ENCODE measurements at regions not wholly inside any gene's neighbourhood (a gene's known extent, or its start where the extent isn't known, plus 50 kb on each side); places are given as distances from the start of the nearest gene placed in this dataset.

GRCh38 chr9:81474125-81474524 lies 215.2 kb downstream of the TLE1 start:
- Mint-ChIP-seq H3K4me1 (no peaks in the 10 kb centered on the region), H3K36me3 (no peaks in the 10 kb centered on the region), H3K27ac (no peak overlapping the region), H3K4me3 (no peak overlapping the region), H3K9me3 (no peaks in the 10 kb centered on the region), H3K27me3 (peaks cover 11% of the 10 kb centered on the region)
- DNase-seq (ENCODE audit: low spot score in 2 of 2) (no peak), ATAC-seq (ENCODE audit: low read depth) (no peak)

- ATAC-seq (ENCODE audit: low read depth): no peak
- no peak for DNase-seq (ENCODE audit: low spot score in 2 of 2)
- no peak overlapping the region for H3K4me3 Mint-ChIP-seq
- H3K27me3 Mint-ChIP-seq: peaks cover 12% of the 10 kb centered on the region
- no peaks in the 10 kb centered on the region for H3K4me1 Mint-ChIP-seq
- no peaks in the 10 kb centered on the region for H3K36me3 Mint-ChIP-seq
- no peak overlapping the region for H3K27ac Mint-ChIP-seq
- no peaks in the 10 kb centered on the region for H3K9me3 Mint-ChIP-seq
Measured at GRCh38 chr9:81473708-81474107, 215.6 kb downstream of the TLE1 start.

- H3K4me1 Mint-ChIP-seq: no peaks in the 10 kb centered on the region
- no peaks in the 10 kb centered on the region for H3K36me3 Mint-ChIP-seq
- H3K9me3 Mint-ChIP-seq: no peaks in the 10 kb centered on the region
- DNase-seq (ENCODE audit: low spot score in 2 of 2) (no peak), ATAC-seq (ENCODE audit: low read depth) (no peak)
- H3K4me3 Mint-ChIP-seq: no peak overlapping the region
- no peak overlapping the region for H3K27ac Mint-ChIP-seq
- peaks cover 12% of the 10 kb centered on the region for H3K27me3 Mint-ChIP-seq
Measured at GRCh38 chr9:81473206-81473605, 216.1 kb downstream of the TLE1 start.

GRCh38 chr9:81472701-81473100 lies 216.6 kb downstream of the TLE1 start:
- no peak for DNase-seq (ENCODE audit: low spot score in 2 of 2)
- ATAC-seq (ENCODE audit: low read depth): no peak
- Mint-ChIP-seq H3K27me3 (peaks cover 12% of the 10 kb centered on the region), H3K9me3 (no peaks in the 10 kb centered on the region), H3K4me3 (no peak overlapping the region), H3K4me1 (no peaks in the 10 kb centered on the region), H3K36me3 (no peaks in the 10 kb centered on the region), H3K27ac (no peak overlapping the region)

- Mint-ChIP-seq H3K27ac (no peak overlapping the region), H3K36me3 (no peaks in the 10 kb centered on the region), H3K4me1 (no peaks in the 10 kb centered on the region), H3K9me3 (no peaks in the 10 kb centered on the region), H3K27me3 (peaks cover 12% of the 10 kb centered on the region), H3K4me3 (no peak overlapping the region)
- ATAC-seq (ENCODE audit: low read depth): no peak
- DNase-seq (ENCODE audit: low spot score in 2 of 2): no peak
Measured at GRCh38 chr9:81470864-81471263, 218.5 kb downstream of the TLE1 start.

- H3K27me3 Mint-ChIP-seq: peaks cover 12% of the 10 kb centered on the region
- H3K36me3 Mint-ChIP-seq: no peaks in the 10 kb centered on the region
- no peaks in the 10 kb centered on the region for H3K9me3 Mint-ChIP-seq
- no peak overlapping the region for H3K27ac Mint-ChIP-seq
- H3K4me1 Mint-ChIP-seq: no peaks in the 10 kb centered on the region
- ATAC-seq (ENCODE audit: low read depth) (no peak), DNase-seq (ENCODE audit: low spot score in 2 of 2) (no peak)
- no peak overlapping the region for H3K4me3 Mint-ChIP-seq
Measured at GRCh38 chr9:81468084-81468595, 221.2 kb downstream of the TLE1 start.

- Mint-ChIP-seq H3K27ac (no peak overlapping the region), H3K27me3 (peaks cover 12% of the 10 kb centered on the region), H3K4me1 (no peaks in the 10 kb centered on the region), H3K4me3 (no peak overlapping the region), H3K36me3 (no peaks in the 10 kb centered on the region), H3K9me3 (no peaks in the 10 kb centered on the region)
- DNase-seq (ENCODE audit: low spot score in 2 of 2): no peak
- ATAC-seq (ENCODE audit: low read depth): no peak
Measured at GRCh38 chr9:81466981-81467380, 222.4 kb downstream of the TLE1 start.

GRCh38 chr9:81465468-81466011 lies 223.8 kb downstream of the TLE1 start:
- no peak for DNase-seq (ENCODE audit: low spot score in 2 of 2)
- H3K4me3 Mint-ChIP-seq: no peak overlapping the region
- ATAC-seq (ENCODE audit: low read depth): no peak
- H3K4me1 Mint-ChIP-seq: no peaks in the 10 kb centered on the region
- H3K27ac Mint-ChIP-seq: no peak overlapping the region
- peaks cover 14% of the 10 kb centered on the region for H3K27me3 Mint-ChIP-seq
- H3K9me3 Mint-ChIP-seq: no peaks in the 10 kb centered on the region
- H3K36me3 Mint-ChIP-seq: no peaks in the 10 kb centered on the region

GRCh38 chr9:81462801-81463200 lies 226.5 kb downstream of the TLE1 start:
- ATAC-seq (ENCODE audit: low read depth) (no peak), DNase-seq (ENCODE audit: low spot score in 2 of 2) (no peak)
- no peaks in the 10 kb centered on the region for H3K4me1 Mint-ChIP-seq
- H3K36me3 Mint-ChIP-seq: no peaks in the 10 kb centered on the region
- H3K9me3 Mint-ChIP-seq: no peaks in the 10 kb centered on the region
- H3K27me3 Mint-ChIP-seq: peaks cover 10% of the 10 kb centered on the region
- H3K4me3 Mint-ChIP-seq: no peak overlapping the region
- no peak overlapping the region for H3K27ac Mint-ChIP-seq

GRCh38 chr9:81461196-81461595 lies 228.2 kb downstream of the TLE1 start:
- no peak for ATAC-seq (ENCODE audit: low read depth)
- peaks cover 10% of the 10 kb centered on the region for H3K27me3 Mint-ChIP-seq

GRCh38 chr9:81460693-81461092 lies 228.7 kb downstream of the TLE1 start:
- no peak for ATAC-seq (ENCODE audit: low read depth)
- DNase-seq (ENCODE audit: low spot score in 2 of 2): no peak
- Mint-ChIP-seq H3K27ac (no peak overlapping the region), H3K4me1 (no peaks in the 10 kb centered on the region), H3K36me3 (no peaks in the 10 kb centered on the region), H3K4me3 (no peak overlapping the region), H3K9me3 (no peaks in the 10 kb centered on the region), H3K27me3 (peaks cover 8% of the 10 kb centered on the region)

More at GRCh38 chr9:81461196-81461595, 228.2 kb downstream of the TLE1 start:
- Mint-ChIP-seq H3K4me3 (no peak overlapping the region), H3K27ac (no peak overlapping the region), H3K9me3 (no peaks in the 10 kb centered on the region), H3K4me1 (no peaks in the 10 kb centered on the region), H3K36me3 (no peaks in the 10 kb centered on the region)
- DNase-seq (ENCODE audit: low spot score in 2 of 2): no peak

GRCh38 chr9:81459591-81459990 lies 229.8 kb downstream of the TLE1 start:
- Mint-ChIP-seq H3K4me3 (no peak overlapping the region), H3K27me3 (peaks cover 6% of the 10 kb centered on the region)

GRCh38 chr9:81456431-81457006 lies 232.8 kb downstream of the TLE1 start:
- no peak overlapping the region for H3K4me3 Mint-ChIP-seq
- no peaks in the 10 kb centered on the region for H3K4me1 Mint-ChIP-seq
- DNase-seq (ENCODE audit: low spot score in 2 of 2): no peak
- peaks cover 10% of the 10 kb centered on the region for H3K27me3 Mint-ChIP-seq
- no peaks in the 10 kb centered on the region for H3K36me3 Mint-ChIP-seq
- no peak overlapping the region for H3K27ac Mint-ChIP-seq
- ATAC-seq (ENCODE audit: low read depth): no peak
- no peaks in the 10 kb centered on the region for H3K9me3 Mint-ChIP-seq

More at GRCh38 chr9:81459591-81459990, 229.8 kb downstream of the TLE1 start:
- DNase-seq (ENCODE audit: low spot score in 2 of 2): no peak
- no peaks in the 10 kb centered on the region for H3K9me3 Mint-ChIP-seq
- no peak overlapping the region for H3K27ac Mint-ChIP-seq
- no peaks in the 10 kb centered on the region for H3K4me1 Mint-ChIP-seq
- ATAC-seq (ENCODE audit: low read depth): no peak
- H3K36me3 Mint-ChIP-seq: no peaks in the 10 kb centered on the region

GRCh38 chr9:81455462-81456219 lies 233.7 kb downstream of the TLE1 start:
- DNase-seq (ENCODE audit: low spot score in 2 of 2) (no peak), ATAC-seq (ENCODE audit: low read depth) (no peak)
- H3K4me3 Mint-ChIP-seq: no peak overlapping the region
- peaks cover 10% of the 10 kb centered on the region for H3K27me3 Mint-ChIP-seq
- H3K27ac Mint-ChIP-seq: no peak overlapping the region
- H3K9me3 Mint-ChIP-seq: no peaks in the 10 kb centered on the region
- no peaks in the 10 kb centered on the region for H3K36me3 Mint-ChIP-seq
- no peaks in the 10 kb centered on the region for H3K4me1 Mint-ChIP-seq

All from memory B cell (primary cell).